A204.1 (cell line): ENCODE measurements at regions not wholly inside any gene's neighbourhood (a gene's known extent, or its start where the extent isn't known, plus 50 kb on each side); places are given as distances from the start of the nearest gene placed in this dataset.
"Not testable (repeated sequence)": the region's sequence is repeated elsewhere in the genome, so short reads cannot be mapped to it uniquely, and the experiment has no call there.

Source experiments
- FAIRE-seq: peaks from 2 replicates; lab custom pipeline; 2012; peaks lifted over from hg19 to GRCh38; lab: Jason Lieb, UNC

DNA sequence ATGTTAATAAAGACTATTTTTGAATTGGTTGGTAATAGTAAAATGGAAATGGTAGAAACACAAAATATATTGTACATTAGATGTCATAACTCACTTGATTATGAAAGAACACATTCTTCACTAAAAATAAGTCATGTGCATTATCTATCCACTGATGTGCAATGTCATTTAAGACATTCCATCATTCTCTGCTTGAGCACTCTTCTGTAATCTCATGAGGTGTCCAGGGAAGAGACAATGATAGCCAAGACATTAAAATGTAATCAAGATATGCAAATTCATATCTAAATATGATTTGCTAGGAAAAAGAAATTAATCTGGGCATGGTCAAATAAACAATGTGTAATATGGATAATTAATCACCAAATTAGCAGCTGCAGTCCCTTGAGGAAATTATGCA, 422.5 kb downstream of the BTG1 start:
- FAIRE-seq = no peak

DNA sequence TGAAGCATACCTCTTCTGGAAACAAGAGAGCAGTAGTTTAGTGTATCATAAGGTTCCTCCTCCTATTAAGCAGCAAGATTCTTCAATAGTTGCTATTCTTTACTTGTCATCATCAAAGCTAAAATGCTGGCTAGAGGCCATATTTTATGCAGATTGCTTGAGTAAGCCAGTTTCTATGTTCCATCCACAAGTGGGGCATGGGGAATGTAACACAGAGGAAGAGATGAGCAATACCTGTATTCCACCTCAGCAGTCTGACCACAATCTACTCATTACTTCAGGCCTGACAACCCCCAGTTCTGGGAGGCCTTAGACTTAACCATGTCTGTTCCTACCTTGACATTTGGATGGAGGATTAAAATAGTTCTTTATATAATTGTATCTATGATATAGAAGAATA, 423.6 kb downstream of the BTG1 start:
- no peak for FAIRE-seq

- FAIRE-seq = no peak
Observed at GRCh38 chr12:91721023-91721422, 424.6 kb downstream of the BTG1 start.

GRCh38 chr12:91718326-91718725, 427.3 kb downstream of the BTG1 start:
- no peak for FAIRE-seq

GRCh38 chr12:91717804-91718203, 427.8 kb downstream of the BTG1 start:
- FAIRE-seq = no peak

GRCh38 chr12:91711925-91712324, 433.7 kb downstream of the BTG1 start:
- FAIRE-seq = not testable (repeated sequence)

DNA sequence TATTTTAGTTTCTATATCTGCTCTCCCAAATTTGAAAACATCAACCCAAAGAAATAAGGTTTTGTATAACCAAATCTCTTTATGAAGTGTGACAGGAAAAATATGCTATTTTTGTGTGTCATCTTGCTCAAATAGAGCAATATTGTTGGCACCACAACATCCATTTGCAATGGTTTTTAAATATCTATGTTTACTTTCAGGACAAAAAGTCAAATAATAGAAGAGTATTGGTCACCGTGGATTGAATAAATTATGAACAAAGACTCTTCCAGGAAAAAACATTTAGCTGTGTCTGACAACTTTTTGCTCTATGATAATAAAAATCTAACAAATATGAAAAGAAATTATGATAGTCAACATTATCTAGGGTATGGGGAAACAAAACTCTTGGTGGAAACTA, 439.2 kb downstream of the BTG1 start:
- FAIRE-seq = no peak

DNA sequence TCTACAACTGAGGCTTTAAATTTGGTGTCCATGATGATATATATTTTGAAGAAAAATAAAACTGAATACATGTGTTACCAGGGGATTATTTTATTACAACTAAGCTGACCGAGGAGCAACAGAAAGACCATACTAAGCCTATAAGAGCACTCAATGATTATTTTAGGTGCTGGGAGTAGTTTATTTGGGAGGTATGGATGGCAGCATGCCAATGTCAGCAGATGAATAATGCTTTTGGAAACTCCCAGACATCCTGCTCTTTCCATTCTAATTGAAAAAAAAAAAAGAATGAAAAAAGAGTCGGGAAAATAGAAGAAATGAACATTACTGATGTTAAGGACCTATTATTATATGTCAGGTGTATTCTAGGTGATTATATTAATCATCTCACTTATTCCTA, 441.2 kb downstream of the BTG1 start:
- FAIRE-seq = no peak

DNA sequence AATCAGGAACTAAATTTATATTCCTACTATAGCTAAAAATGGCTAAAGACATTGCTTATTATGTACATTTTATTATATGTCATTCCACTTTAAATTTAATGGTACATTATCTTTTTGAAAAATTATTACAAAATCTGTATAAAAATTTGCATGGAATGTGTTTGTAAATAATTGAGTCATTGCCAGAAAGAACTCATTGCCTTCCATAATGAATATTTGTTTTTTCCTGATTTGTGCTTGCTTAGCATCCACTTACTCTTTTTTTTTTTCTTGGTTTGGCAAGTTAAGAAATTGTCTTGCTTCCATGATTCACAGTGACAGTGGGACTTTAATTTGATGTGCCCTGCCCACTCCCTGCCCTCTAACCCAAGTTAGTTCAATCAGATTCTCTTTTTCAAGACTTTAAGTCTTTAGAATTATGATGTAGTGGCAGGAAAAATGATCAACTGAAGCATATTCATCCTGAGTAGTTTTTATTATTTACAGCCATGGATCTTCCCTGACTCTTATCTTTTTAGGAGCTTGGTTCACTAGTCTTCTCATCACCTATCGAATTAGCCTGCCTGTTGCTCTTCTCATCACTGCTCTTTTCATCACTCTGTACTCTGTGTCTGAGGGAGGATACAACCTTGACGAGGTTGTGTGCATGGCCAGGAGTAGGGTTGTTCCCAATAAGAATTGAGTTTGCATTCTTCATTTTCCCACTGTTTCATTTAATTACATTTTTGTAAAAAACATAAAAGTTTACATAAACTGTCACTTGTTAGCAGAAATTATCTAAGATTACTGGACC, 442.0 kb downstream of the BTG1 start:
- FAIRE-seq = no peak

- FAIRE-seq = no peak
Observed at GRCh38 chr12:91702843-91703425, 442.7 kb downstream of the BTG1 start.

DNA sequence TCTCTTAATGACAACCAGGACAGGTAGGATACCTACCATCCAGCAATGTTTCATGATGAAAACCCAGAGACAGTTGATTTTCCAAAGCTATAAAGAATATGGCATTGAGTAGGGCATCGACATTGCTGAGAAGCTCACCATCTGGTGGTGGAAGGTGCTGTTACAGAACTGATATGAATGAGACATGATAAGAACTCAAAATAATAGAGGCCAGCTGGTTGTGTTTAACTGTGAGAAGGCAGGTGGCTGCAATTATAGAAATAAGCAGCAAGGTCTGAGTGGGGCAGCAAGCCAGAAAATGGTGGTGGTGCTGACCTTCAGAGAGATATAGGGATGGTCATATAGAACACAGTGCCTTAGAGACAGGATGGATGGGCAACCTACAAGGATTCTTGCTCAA, 449.7 kb downstream of the BTG1 start:
- no peak for FAIRE-seq

DNA sequence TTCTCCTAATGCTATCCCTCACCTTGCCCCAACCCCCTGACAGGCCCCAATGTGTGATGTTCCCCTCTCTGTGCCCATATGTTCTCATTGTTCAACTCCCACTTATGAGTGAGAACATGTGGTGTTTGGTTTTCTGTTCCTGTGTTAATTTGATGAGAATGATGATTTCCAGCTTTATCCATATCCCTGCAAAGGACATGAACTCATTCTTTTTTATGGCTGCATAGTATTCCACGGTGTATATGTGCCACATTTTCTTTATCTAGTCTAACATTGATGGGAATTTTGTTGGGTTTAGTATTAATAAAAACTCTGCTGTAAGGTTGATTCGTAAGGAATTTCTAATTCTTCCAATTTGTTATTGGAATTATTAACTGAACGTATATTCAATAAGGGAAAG, 450.2 kb downstream of the BTG1 start:
- not testable (repeated sequence) for FAIRE-seq

DNA sequence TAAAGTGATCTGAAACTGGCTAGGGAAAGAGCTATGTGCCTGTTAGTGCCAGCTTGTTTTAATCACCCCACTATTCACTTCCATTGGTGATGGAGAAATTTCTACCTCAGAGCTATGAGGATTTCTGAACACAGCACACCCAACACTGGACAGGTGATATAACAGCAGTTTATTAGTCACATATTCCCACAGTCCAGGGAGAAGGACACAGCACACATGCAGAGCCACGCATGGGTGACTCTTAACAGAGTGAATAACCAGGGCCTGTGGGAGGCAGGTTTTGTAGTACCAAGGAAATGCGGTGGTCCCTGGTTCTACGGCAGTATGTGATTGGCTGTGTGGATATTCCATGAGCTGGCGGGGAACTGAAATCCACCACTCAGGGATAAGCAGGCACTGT, 455.1 kb downstream of the BTG1 start:
- no peak for FAIRE-seq

GRCh38 chr12:91687052-91688017, 458.3 kb downstream of the BTG1 start:
- FAIRE-seq = no peak

DNA sequence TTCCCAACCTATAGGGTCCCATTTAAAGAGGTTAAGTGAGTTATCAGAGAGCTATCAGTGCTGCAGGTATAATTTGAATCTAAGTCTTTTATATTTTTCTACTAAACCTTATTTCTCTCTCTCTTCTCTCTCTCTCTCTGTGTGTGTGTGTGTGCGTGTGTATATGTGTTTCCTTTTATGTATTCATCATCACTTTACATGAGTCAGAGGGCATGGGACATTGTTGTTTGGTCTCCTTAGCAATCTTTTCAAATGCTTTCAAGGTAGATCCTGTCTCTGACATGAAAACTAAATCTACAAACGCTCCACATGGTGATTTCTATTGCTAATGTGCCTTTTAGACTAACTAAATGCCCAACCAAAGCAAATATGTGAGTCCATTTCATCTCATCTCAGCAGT, 459.7 kb downstream of the BTG1 start:
- no peak for FAIRE-seq

- FAIRE-seq = no peak
Observed at GRCh38 chr12:91681751-91682150, 463.9 kb downstream of the BTG1 start.

- no peak for FAIRE-seq
Observed at GRCh38 chr12:91680864-91681263, 464.8 kb downstream of the BTG1 start.

DNA sequence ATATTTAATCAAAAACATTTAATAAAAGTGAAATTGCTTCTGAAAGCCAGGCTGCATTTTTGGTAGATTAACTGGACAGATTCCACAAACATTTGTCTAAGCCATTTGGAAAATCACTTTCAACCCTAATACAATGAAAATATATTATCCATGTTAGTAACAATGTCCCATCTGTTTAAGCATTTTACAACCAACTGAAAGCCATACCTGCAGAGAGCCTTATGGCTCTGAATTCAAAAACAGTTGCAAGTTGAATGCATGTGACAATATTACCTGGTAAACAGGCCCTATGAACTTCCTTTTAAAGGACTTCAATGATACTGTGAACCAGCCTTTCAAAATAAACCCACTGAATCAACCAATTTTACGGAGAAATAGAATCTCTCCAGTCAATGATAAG, 468.1 kb downstream of the BTG1 start:
- no peak for FAIRE-seq

DNA sequence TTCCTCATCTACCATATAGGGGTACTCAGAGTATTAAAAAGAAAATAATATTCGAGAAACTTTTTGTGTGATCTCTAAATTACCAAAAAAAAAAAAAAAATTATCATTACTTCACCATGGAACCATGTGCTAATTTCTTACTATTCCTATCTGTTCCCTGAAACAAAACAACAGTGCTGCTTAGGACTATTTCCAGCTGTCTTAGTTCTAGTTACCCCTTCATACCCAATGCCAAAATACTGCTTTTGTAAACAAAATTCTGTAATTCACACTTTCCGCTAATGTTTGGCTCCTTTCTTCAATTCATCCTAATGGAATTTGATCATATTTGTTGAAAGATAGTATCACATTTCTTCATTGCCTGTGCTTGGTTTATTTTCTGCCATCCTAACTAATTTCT, 470.2 kb downstream of the BTG1 start:
- FAIRE-seq = no peak

GRCh38 chr12:91672130-91672529, 473.5 kb downstream of the BTG1 start:
- no peak for FAIRE-seq

GRCh38 chr12:91667694-91668093, 478.0 kb downstream of the BTG1 start:
- FAIRE-seq = no peak

DNA sequence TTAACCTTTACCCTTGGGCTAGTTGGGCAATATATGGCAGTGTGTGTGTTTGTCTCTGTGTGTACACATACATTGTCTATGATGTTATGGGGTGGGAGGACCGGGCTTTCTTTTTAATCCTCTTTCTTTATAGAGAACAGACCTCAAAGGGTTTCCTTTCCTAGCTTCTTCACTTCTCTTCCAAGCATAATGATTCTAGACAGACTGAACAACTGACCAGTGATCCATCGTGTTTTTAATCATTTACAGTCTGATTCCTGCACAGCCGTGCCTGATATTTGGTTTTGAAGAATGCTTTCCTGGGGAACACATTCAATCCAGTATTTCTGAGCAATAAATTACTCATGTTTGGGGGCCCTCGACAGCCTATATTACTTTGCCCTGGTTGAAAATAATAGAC, 481.1 kb upstream of the DCN start:
- FAIRE-seq = no peak

- no peak for FAIRE-seq
Observed at GRCh38 chr12:91663310-91663709, 480.7 kb upstream of the DCN start.
